ENCODE measurements at regions not wholly inside any gene's neighbourhood (a gene's known extent, or its start where the extent isn't known, plus 50 kb on each side); places are given as distances from the start of the nearest gene placed in this dataset.

DNA sequence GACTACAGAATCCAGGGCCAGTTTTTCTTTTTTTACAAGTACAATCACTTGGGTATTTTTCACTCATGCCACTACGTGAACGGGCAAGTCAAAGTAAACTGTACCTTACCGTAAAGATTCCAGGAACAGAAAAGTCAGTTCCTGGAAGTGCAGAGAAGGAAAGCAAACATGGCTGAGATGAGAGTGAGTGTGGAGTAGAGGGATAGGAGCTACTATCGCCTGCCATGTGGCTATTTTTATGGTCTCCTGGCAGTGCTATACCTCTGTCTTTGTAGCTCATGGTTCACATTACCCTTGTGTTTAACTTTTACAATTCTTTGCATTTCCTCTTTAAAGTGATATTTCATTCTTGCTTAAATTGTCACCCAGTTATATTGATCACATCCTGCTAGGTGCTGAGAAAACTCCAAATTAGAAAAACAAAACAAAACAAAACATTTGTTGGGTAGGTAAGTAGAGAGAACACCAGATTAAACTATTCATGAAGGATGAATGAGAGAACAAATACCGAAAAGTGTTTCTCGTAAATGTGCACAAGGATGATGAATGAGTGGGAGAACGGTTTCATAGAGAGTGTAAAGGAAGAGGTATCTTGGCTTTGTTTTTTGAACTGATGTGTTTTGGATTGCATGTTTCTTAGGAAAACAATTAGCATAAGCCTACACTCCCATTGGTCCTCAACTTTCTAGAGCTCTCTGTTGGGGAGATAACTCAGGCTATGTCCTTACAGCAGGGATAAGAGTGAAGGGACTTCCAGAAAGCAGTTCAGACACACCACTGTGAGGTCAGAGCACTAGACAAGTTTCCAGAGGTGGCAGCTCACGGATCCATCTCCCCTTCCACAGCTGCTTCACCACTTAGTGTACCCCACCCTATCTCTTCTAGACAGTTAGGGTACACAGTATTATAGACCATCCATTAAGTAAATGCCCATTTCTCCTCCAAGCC is 163.7 kb downstream of the IPO8 start:
- TF ChIP-seq, protein P1, sequence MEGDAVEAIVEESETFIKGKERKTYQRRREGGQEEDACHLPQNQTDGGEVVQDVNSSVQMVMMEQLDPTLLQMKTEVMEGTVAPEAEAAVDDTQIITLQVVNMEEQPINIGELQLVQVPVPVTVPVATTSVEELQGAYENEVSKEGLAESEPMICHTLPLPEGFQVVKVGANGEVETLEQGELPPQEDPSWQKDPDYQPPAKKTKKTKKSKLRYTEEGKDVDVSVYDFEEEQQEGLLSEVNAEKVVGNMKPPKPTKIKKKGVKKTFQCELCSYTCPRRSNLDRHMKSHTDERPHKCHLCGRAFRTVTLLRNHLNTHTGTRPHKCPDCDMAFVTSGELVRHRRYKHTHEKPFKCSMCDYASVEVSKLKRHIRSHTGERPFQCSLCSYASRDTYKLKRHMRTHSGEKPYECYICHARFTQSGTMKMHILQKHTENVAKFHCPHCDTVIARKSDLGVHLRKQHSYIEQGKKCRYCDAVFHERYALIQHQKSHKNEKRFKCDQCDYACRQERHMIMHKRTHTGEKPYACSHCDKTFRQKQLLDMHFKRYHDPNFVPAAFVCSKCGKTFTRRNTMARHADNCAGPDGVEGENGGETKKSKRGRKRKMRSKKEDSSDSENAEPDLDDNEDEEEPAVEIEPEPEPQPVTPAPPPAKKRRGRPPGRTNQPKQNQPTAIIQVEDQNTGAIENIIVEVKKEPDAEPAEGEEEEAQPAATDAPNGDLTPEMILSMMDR (conservative IDR thresholded peaks at IDR 0.05; ENCODE audit: low read depth, low read length): no peak
- TF ChIP-seq EZH2phosphoT487 (IDR thresholded peaks at IDR 0.05; ENCODE audit: borderline replicate concordance, low read length) (no peak), EZH2 (IDR thresholded peaks at IDR 0.05; ENCODE audit: low read length, unreplicated experiment) (no peak)
